ENCODE measurements at regions not wholly inside any gene's neighbourhood (a gene's known extent, or its start where the extent isn't known, plus 50 kb on each side); places are given as distances from the start of the nearest gene placed in this dataset.
"Not testable (repeated sequence)": the region's sequence is repeated elsewhere in the genome, so short reads cannot be mapped to it uniquely, and the experiment has no call there.

DNA sequence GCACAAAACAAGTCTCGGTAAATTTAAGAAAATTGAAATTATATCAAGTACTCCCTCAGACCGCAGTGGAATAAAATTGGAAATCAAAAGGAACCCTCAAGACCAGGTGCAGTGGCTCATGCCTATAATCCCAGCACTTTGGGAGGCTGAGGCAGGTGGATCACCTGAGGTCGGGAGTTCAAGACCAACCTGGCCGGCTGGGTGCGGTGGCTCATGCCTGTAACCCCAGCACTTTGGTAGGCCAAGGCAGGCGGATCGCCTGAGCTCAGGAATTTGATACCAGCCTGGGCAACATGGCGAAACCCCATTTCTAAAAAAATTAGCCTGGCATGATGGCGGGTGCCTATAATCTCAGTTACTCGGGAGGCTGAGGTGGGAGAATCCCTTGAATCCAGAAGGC lies 135.7 kb upstream of the RAG2 start:
- H3K36me3 ChIP-seq (replicated peaks; ENCODE audit: control insufficient read depth, insufficient read depth, low read length); H3K4me3 ChIP-seq (ENCODE audit: insufficient read depth, low read depth, low read length); H3K27me3 ChIP-seq (ENCODE audit: control insufficient read depth, insufficient read depth, low read length); DNase-seq: not testable (repeated sequence)

DNA sequence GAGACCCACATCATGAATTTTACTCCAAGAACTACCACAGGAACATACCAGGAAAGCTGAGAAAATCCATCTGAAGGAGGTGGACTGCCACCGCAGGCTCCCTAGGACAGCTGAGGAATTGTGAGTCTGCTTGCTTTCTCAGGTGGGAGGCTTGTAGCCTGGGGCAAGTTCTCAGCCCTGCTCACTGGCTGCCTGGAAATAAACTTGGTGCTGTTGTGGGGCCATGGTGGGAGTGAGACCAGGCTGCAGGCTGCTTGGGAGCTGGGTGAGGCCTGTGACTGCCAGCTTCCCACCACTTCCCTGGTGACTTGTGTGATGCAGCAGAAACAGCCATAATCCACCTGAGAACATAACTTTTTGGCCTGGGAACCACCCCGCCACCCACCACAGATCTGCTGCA lies 132.7 kb upstream of the RAG2 start:
- H3K36me3 ChIP-seq (replicated peaks; ENCODE audit: control insufficient read depth, insufficient read depth, low read length): no peaks in the 10 kb centered on the region
- DNase-seq: no peak
- H3K27me3 ChIP-seq (ENCODE audit: control insufficient read depth, insufficient read depth, low read length): no peaks in the 10 kb centered on the region; the same call in 1 of the 2 replicates
- no peak overlapping the region for H3K4me3 ChIP-seq (ENCODE audit: insufficient read depth, low read depth, low read length)

DNA sequence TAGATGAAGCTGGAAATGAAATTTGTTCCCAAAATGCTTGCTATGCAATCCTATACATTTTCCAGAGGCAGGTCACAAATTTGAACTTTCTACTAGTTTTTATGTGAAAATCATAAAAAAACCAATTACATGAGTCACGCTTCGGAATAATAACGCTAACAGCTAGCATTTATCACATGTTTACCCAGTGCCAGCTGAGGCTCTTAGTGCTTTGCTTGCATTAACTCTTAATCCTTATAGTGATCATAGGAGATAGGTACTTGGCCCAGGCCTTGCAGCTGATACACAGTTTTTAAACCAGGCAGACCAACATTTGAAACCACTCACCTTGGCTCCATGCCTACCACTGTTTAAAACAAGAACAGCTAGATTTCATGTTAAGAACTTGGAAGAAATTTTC lies 131.8 kb upstream of the RAG2 start:
- no peaks in the 10 kb centered on the region for H3K36me3 ChIP-seq (replicated peaks; ENCODE audit: control insufficient read depth, insufficient read depth, low read length)
- H3K4me3 ChIP-seq (ENCODE audit: insufficient read depth, low read depth, low read length): no peak overlapping the region
- H3K27me3 ChIP-seq (ENCODE audit: control insufficient read depth, insufficient read depth, low read length): no peaks in the 10 kb centered on the region; the same call in 1 of the 2 replicates
- DNase-seq: no peak

DNA sequence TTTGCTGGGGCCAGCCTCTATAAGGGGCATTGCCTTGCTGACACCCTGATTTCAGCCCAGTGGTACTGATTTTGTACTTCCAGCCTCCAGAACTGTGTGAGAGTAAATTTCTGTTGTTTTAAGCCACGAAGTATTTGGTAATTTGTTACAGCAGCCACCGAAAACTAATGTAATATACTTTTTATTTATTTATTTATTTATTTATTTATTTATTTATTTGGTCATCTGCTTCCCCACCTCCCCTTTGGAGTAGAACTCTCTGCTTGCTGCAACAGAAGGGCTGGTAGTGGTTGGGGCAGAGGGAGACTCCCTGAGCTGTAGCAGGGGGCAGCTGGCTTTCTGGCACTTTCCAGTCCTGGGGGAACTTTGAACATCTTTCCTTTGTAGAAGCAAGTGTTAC lies 128.4 kb upstream of the RAG2 start:
- no peak for DNase-seq
- Histone ChIP-seq H3K4me3 (ENCODE audit: insufficient read depth, low read depth, low read length) (no peak overlapping the region), H3K27me3 (ENCODE audit: control insufficient read depth, insufficient read depth, low read length) (no peaks in the 10 kb centered on the region; the same call in 1 of the 2 replicates), H3K36me3 (replicated peaks; ENCODE audit: control insufficient read depth, insufficient read depth, low read length) (no peaks in the 10 kb centered on the region)

DNA sequence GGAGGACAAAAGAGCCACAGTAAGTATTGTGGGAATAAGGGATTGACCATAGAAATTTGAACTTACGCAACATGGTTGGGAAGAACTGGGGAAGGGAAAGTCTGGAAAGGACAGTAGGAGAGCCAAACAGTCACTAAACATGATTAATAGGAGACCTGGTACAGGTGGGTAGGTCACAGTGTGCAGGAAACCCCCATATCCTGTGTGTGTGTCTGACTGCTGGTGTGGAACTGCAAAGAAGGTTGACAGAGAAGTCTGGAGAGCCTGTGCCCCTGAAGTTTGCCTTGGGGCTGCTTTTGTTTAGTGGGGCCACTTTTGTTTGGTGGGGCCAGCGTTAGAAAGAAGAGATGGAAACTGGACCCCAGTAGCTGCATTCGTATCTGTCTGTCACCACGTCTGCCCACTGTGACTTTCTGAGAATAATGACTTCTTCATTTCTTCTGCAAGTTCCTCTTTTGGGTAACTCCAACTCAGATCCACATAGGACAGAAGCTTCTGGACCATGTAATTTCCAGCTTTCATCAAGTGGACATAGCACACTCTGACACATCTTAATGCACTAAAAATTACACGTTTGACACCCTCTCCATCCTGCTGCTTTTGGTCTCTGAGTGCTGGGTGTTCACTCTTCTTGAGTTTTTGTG lies 126.8 kb upstream of the RAG2 start:
- H3K4me3 ChIP-seq (ENCODE audit: insufficient read depth, low read depth, low read length): no peak overlapping the region
- DNase-seq: no peak
- no peaks in the 10 kb centered on the region for H3K36me3 ChIP-seq (replicated peaks; ENCODE audit: control insufficient read depth, insufficient read depth, low read length)
- H3K27me3 ChIP-seq (ENCODE audit: control insufficient read depth, insufficient read depth, low read length): peaks cover 2% of the 10 kb centered on the region

DNA sequence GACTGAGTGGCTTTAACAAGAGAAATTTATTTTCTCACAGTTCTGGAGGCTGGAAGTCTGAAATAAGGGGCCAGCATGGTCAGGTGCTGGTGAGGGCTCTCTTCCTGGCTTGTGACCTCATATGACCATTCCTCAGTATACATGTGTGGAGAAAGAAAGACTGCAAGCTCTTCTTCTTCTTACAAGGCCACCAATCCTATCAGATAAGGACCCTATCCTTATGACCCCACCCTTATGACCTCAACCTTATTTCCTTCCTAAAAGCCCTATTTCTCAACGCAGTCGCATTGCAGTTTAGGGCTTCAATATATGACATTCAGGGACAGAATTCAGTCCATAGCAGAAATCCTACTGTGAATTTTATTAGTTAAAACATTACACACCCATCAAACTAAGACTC lies 124.4 kb upstream of the RAG2 start:
- Histone ChIP-seq H3K36me3 (replicated peaks; ENCODE audit: control insufficient read depth, insufficient read depth, low read length) (no peaks in the 10 kb centered on the region), H3K27me3 (ENCODE audit: control insufficient read depth, insufficient read depth, low read length) (peaks cover 6% of the 10 kb centered on the region), H3K4me3 (ENCODE audit: insufficient read depth, low read depth, low read length) (no peak overlapping the region)
- no peak for DNase-seq

DNA sequence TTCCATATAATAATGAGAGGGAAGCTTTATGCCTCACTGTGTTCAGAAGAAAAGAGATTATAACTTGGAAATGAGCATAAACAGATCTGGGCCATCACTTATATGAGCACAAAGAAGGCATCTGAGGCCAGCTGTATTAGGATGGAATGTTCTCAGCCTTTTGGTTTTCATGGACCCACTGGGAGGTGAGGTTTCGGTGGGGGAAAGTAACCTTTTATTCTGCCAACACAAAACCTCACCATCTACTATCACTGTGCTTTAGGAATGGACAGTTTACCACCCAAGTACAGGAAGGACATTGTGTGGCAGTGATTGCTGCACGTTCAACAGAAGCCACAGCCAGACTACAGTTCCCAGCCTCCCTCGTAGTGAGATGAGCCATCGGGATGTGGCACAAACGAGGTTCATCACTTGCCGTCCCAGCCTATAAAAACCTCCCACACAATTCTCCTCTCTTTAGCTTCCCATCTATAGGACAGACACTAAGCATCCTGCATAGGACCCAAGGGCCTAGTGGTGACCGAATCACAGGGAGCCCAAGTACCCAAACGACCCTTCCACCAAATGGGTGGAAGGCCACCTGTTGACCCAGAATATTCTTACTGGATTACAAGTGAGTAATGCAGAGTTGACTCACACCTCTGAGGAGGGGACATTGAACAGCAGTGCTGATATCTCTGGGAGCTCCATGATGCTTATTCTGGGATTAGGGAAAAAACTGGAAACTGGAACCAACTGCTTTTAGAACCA lies 121.5 kb upstream of the RAG2 start:
- Histone ChIP-seq H3K27me3 (ENCODE audit: control insufficient read depth, insufficient read depth, low read length) (peaks cover 10% of the 10 kb centered on the region), H3K4me3 (ENCODE audit: insufficient read depth, low read depth, low read length) (no peak overlapping the region)

DNA sequence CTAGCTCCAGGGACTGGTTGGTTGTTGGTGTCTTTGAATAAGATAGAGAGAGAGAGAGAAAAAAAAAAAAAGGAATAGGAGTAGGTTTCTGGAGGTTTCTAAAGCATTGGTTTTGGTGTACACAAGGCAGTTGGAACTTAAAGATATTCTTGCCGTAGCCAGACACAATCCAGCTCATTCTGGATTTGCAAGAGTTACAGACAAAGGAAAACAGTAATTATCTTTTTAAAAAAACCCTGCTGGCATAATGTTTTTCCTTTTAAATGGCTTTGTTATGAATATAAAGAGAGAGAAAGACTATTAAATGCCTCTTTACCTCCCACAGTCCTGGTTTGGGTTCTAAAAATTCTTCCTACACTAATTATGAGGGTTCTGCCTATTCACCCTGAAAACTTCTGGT lies 120.4 kb upstream of the RAG2 start:
- H3K27me3 ChIP-seq (ENCODE audit: control insufficient read depth, insufficient read depth, low read length): peaks cover 10% of the 10 kb centered on the region
- DNase-seq: no peak
- H3K4me3 ChIP-seq (ENCODE audit: insufficient read depth, low read depth, low read length): no peak overlapping the region
- no peaks in the 10 kb centered on the region for H3K36me3 ChIP-seq (replicated peaks; ENCODE audit: control insufficient read depth, insufficient read depth, low read length)

More for the DNA sequence above, 121.5 kb upstream of the RAG2 start:
- DNase-seq: no peak
- H3K36me3 ChIP-seq (replicated peaks; ENCODE audit: control insufficient read depth, insufficient read depth, low read length): no peaks in the 10 kb centered on the region

DNA sequence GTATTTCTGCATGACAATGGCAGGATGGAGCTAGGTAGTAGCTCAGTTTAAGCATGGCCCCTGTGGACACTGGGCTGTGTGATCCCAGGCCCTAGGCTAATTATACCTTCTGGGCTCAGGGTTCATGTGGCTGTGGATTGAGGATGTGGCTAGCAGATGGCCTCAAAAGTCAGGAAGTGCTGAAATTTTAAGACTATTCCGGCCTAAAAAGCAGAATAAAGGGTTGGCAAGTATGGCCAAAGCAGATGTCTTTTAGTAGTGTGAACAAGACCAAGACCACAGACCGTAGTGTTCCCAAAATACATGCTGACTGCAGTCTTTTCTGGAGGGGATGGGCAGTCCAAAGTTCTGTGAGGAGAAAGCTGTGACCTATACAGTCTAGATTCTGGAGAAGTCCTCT lies 115.7 kb upstream of the RAG2 start:
- no peak overlapping the region for H3K4me3 ChIP-seq (ENCODE audit: insufficient read depth, low read depth, low read length)
- DNase-seq: no peak
- peaks cover 8% of the 10 kb centered on the region for H3K27me3 ChIP-seq (ENCODE audit: control insufficient read depth, insufficient read depth, low read length)
- H3K36me3 ChIP-seq (replicated peaks; ENCODE audit: control insufficient read depth, insufficient read depth, low read length): no peaks in the 10 kb centered on the region

DNA sequence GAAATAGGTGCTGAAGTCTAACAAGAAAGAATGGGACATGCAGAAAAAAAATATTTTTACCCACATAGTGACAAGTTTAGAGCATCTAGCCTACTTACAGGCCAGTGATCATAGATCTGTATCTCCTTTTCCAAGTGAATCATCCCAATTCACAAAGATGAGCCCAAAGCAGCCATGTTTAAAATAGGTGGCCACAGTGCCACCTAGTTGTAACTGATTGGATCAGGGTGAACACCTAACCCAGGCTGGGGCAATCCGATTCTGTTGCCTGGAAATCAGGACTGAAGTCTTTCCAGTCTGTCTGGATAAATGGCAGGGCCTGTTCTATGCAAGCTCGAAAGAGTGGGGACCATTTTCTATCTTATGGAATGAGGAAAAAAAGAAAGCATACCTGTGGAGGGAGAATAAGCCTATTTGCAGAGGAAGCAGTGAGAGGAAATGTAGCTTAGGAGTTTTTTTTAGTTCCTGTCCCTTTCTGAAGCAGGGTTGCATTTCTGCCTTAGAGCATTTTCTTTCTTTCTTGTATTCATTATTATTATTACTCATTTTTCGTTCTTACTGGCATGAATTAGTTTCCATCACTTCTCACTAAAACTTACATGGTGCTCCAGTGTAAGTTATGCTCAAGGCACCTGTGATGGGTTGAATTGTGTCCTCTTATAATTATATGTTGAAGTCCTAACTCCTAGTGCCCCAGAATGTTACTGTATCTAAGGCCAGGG lies 113.2 kb upstream of the RAG2 start:
- Histone ChIP-seq H3K36me3 (replicated peaks; ENCODE audit: control insufficient read depth, insufficient read depth, low read length) (no peaks in the 10 kb centered on the region), H3K27me3 (ENCODE audit: control insufficient read depth, insufficient read depth, low read length) (no peaks in the 10 kb centered on the region), H3K4me3 (ENCODE audit: insufficient read depth, low read depth, low read length) (no peak overlapping the region)
- DNase-seq: no peak

Measured in H7 (cell line).